HG02642 (cell line): ENCODE measurements at regions not wholly inside any gene's neighbourhood (a gene's known extent, or its start where the extent isn't known, plus 50 kb on each side); places are given as distances from the start of the nearest gene placed in this dataset.
"Not testable (repeated sequence)": the region's sequence is repeated elsewhere in the genome, so short reads cannot be mapped to it uniquely, and the experiment has no call there.

ENCODE experiments used
- ATAC-seq: cut with Tn5 transposase; IDR thresholded peaks from one replicate; pipeline ENCODE4 v1.9.1; 2021; ENCODE audit warnings: mild to moderate bottlenecking; ENCODE audit not compliant: unreplicated experiment, poor library complexity

DNA sequence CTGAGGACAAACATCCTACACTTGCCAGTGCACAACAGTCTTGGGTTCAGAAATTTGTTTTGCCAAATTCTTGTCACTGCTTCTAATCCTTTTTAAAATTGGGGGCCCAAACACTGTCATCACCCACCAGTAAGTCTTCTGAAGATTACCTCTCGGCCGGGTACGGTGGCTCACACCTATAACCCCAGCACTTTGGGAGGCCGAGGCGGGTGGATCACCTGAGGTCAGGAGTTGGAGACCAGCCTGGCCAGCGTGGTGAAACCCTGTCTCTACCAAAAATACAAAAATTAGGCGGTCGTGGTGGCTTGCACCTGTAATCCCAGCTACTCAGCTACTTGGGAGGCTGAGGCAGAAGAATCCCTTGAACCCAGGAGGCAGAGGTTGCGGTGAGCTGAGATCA is 87.8 kb upstream of the DMRT1 start:
- not testable (repeated sequence) for ATAC-seq

GRCh38 chr9:754150-754931 is 87.2 kb upstream of the DMRT1 start:
- no peak for ATAC-seq

GRCh38 chr9:755454-756381 is 85.8 kb upstream of the DMRT1 start:
- no peak for ATAC-seq

- ATAC-seq = no peak
Measured at GRCh38 chr9:757246-757881, 84.1 kb upstream of the DMRT1 start.

DNA sequence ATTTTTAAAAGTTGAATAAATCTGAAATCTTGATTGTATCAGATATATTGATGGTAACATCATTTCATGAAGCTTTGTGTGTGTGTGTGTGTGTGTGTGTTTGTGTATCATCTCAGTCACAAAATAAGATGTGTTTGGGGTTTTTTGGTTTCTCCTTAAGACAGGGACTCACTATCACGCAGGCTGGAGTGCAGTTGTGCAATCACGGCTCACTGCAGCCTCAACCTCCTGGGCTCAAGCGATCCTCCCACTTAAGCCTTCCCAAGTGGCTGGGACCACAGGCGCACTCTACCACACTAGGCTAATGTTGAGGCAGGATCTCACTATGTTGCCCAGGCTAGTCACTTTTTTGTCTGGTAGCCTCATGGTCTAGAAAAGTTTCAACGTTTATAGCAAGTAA is 83.4 kb upstream of the DMRT1 start:
- ATAC-seq = no peak

DNA sequence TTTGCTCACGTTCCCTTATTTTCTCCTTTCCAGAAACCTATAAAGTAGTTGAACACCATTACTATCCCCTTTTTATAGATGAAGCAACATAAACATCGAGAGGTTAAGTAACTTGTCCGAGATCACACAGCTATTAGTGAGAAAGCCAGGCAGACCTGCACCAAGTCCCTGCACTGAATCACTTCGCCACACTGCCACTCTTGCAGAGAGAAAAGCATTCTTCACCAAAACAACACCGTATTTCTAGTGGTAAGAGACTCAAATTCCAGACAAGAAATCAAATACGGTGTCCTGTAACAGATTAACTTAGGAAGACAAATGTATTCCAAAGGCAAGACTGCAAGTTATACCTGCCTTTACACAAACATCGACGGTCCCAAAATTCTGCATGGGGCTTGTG is 82.0 kb upstream of the DMRT1 start:
- no peak for ATAC-seq

- ATAC-seq = no peak
Measured at GRCh38 chr9:759983-760736, 81.3 kb upstream of the DMRT1 start.

DNA sequence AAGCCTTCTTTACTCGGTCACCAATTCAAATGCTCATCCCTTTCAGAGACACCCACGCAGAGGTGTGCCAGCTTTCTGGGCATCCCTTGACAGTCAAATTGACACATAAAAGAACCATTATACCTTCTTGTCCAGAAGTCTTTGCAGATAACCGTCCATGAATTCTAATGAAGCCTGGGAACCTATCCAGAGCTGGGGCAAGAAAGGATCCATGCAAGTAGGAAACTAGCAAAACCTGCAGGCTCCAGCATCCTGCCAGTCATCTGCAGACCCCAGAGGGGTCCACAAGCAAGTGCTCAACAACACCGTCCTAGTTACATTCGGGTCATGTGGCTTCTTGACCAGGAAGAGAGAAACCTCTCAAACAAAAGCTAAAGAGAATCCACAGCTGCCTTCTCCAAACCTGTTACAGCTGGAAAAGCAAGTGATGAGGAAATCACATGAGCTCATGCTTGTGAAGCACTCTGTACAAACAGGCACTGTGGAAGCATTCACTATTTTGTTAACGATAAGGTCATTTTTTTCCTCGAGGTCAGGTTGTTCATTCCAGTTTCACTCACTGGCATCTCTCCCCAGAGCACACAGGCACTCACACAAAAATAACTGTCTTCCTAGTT is 80.2 kb upstream of the DMRT1 start:
- ATAC-seq = no peak

GRCh38 chr9:761793-762560 is 79.5 kb upstream of the DMRT1 start:
- ATAC-seq = no peak

DNA sequence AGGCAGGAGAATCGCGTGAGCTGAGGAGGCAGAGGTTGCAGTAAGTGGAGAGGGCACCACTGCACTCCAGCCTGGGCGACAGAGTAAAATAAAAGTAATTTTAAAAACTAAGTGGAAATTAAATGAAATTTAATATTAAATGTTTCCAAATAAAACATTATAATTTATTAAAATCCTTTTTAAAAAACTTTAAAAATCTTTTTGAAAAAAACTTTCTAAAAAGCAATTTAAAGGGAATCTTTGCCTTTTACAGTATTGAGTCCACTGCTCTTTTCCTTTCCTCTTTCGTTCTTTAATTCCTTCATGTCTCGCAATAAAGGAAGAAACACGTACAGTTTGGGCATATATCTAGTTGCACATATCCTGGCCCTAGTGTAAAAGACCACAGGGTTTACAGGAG is 77.8 kb upstream of the DMRT1 start:
- ATAC-seq = no peak

DNA sequence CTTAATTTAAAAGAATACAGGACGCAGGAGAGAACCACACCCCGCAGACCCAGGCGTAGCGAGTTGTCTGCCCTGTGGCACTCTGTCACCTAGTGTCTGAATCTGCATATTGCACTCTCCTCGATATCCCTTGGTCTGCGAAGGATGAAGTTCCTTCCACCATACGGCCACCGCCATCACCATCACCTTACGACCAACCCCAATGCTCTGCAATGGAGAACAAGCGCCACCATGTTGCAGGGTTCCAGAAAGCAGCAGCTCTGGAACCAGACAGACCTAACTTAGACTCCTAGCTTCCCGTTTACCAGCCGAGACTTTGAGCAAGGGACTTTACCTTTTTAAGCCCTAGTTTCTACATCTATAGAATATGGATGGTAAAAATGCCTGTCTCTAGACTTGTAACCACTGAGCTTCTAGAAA is 77.4 kb upstream of the DMRT1 start:
- ATAC-seq = no peak

GRCh38 chr9:764986-765385 is 76.5 kb upstream of the DMRT1 start:
- ATAC-seq = no peak

DNA sequence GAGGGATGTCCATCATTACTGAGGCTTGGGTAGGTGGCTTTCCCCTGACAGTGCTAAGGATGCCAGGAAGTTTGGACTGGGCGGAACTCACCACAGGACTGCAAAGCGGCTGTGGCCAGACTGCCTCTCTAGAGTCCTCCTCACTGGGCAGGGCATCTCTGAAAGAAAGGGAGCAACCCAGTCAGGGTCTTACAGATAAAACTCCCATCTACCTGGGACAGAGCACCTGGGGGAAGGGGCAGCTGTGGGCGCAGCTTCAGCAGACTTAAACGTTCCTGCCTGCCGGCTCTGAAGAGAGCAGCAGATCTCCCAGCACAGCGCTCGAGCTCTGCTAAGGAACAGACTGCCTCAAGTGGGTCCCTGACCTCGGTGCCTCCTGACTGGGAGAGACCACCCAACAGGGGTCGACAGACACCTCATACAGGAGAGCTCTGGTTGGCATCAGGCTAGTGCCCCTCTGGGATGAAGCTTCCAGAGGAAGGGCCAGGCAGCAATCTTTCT is 74.4 kb upstream of the DMRT1 start:
- not testable (repeated sequence) for ATAC-seq

DNA sequence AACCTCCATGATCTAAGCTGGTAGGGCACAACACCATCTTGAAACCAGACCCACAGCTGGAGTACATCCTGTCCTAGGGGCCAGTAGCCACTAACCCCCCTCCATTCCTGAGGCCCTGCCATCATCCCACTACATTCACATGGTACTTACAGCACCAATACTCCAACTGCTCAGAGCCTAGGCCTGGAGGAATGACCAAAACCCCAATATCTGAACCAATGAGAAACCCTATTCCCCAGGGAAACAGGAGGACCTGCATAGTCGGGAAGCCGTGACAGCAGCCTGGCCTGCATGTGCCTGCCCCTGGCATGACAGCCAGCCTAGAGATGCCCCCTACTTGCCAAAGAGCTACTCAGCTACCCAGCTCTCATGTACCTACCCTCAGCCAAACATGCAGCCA is 65.4 kb upstream of the DMRT1 start:
- no peak for ATAC-seq

GRCh38 chr9:777978-778377 is 63.5 kb upstream of the DMRT1 start:
- ATAC-seq = no peak

GRCh38 chr9:784202-784601 is 57.3 kb upstream of the DMRT1 start:
- ATAC-seq = no peak

- ATAC-seq = no peak
Measured at GRCh38 chr9:784916-785315, 56.6 kb upstream of the DMRT1 start.

GRCh38 chr9:785997-786396 is 55.5 kb upstream of the DMRT1 start:
- ATAC-seq = no peak

GRCh38 chr9:786405-786804 is 55.1 kb upstream of the DMRT1 start:
- ATAC-seq = no peak
